HepG2 (cell line): ENCODE measurements at regions not wholly inside any gene's neighbourhood (a gene's known extent, or its start where the extent isn't known, plus 50 kb on each side); places are given as distances from the start of the nearest gene placed in this dataset.

Experiments used
- ATAC-seq: fragments of 200-7000 bp; cut with Tn5 transposase; 3 replicates; pipeline ENCODE4 v1.9.1; 2020; ENCODE audit warnings: mild to moderate bottlenecking, moderate library complexity
- BruUV-seq: library from RNA; stranded (reverse); fragments of 400-500 nt; replicated peaks from 2 replicates; lab custom pipeline; 2021; lab: Mats Ljungman, UMichigan
- CTCF ChIA-PET: fragments of 300-600 bp; formaldehyde crosslinking; extraction: SDS; loops from one replicate; lab custom pipeline; 2021; ENCODE audit warnings: low total read pairs, inconsistent platforms, low intra/inter-chr PET ratio; lab: Yijun Ruan, JAX
- POLR2A ChIA-PET: fragments of 350-600 bp; sonication (Branson Sonifier 250); formaldehyde crosslinking; loops from one replicate; lab custom pipeline; 2020; ENCODE audit warnings: antibody characterized with exemption, inconsistent platforms; lab: Yijun Ruan, JAX
- DNase-seq: peaks from one replicate; pipeline ENCODE4 v3.0.0-alpha.2; 2015; ENCODE audit warnings: low spot score
- FAIRE-seq: peaks from 3 replicates; lab custom pipeline; 2011; peaks lifted over from hg19 to GRCh38; lab: Jason Lieb, UNC
- H2AFZ ChIP-seq: one replicate; pipeline ENCODE4 v1.6.1; 2011; ENCODE audit warnings: low read length, inconsistent platforms
- H3K27ac ChIP-seq: fragments of 300-600 bp; 3 replicates; pipeline ENCODE4 v1.8.0; 2011; ENCODE audit warnings: mixed run types, mild to moderate bottlenecking, mixed read lengths, low read length, inconsistent platforms; ENCODE audit not compliant: insufficient read depth; ENCODE audit errors: extremely low read length
- H3K27me3 ChIP-seq, 2 experiments: fragments of 200-600 bp in 1 of 2; 2 replicates in 1 of 2; 3 replicates in 1 of 2; pipeline versions ENCODE4 v1.6.0 to v1.8.0; 2011; ENCODE audit warnings: low read length in 2 of 2, mild to moderate bottlenecking in 2 of 2, moderate library complexity in 2 of 2, inconsistent platforms in 1 of 2; ENCODE audit not compliant: insufficient read depth in 2 of 2, control insufficient read depth in 1 of 2
- H3K36me3 ChIP-seq, 2 experiments: fragments of 200-600 bp in 1 of 2; replicated peaks in 1 of 2; 2 replicates in 1 of 2; 3 replicates in 1 of 2; pipeline versions ENCODE4 v1.5.1 to v1.8.0; 2011; ENCODE audit warnings: low read length in 2 of 2, inconsistent platforms in 1 of 2; ENCODE audit not compliant: insufficient read depth in 2 of 2, control insufficient read depth in 1 of 2
- H3K4me1 ChIP-seq: 2 replicates; pipeline ENCODE4 v1.5.1; 2012; ENCODE audit warnings: low read length, inconsistent platforms; ENCODE audit not compliant: insufficient read depth
- H3K4me2 ChIP-seq: 2 replicates; pipeline ENCODE4 v1.6.0; 2011; ENCODE audit warnings: low read depth, low read length, inconsistent platforms
- H3K4me3 ChIP-seq, 3 experiments: fragments of 200-600 bp in 1 of 3; sonication (generic), shearing (Covaris generic) in 1 of 3; replicated peaks in 1 of 3; 2 replicates each; pipeline ENCODE4 v1.5.1; 2011 to 2016; ENCODE audit warnings: low read length in 3 of 3, inconsistent platforms in 2 of 3, low read depth in 2 of 3, mild to moderate bottlenecking in 2 of 3, control low read depth in 1 of 3, mixed read lengths in 1 of 3; ENCODE audit not compliant: insufficient read depth in 1 of 3
- H3K79me2 ChIP-seq: one replicate; pipeline ENCODE4 v1.6.1; 2011; ENCODE audit warnings: low read length, inconsistent platforms; ENCODE audit not compliant: insufficient read depth
- H3K9ac ChIP-seq: 2 replicates; pipeline ENCODE4 v1.6.0; 2011; ENCODE audit warnings: mild to moderate bottlenecking, low read depth, low read length, inconsistent platforms; ENCODE audit not compliant: insufficient read depth
- H3K9me3 ChIP-seq: 2 replicates; pipeline ENCODE4 v1.5.1; 2012; ENCODE audit warnings: mild to moderate bottlenecking, low read length
- H4K20me1 ChIP-seq: 2 replicates; pipeline ENCODE4 v1.6.0; 2011; ENCODE audit warnings: inconsistent platforms, mild to moderate bottlenecking, low read length, moderate library complexity; ENCODE audit not compliant: insufficient read depth
- CENPX ChIP-seq: sonication (generic); formaldehyde crosslinking; IDR thresholded peaks from 2 replicates; pipeline ENCODE4 v1.9.0; 2021; ENCODE audit warnings: mild to moderate bottlenecking, missing genetic modification reagents, moderate library complexity
- JDP2 ChIP-seq: sonication (generic); formaldehyde crosslinking; IDR thresholded peaks from 2 replicates; pipeline ENCODE4 v1.8.1; 2022; ENCODE audit warnings: missing genetic modification reagents, borderline replicate concordance
- MATR3 ChIP-seq: sonication (generic); formaldehyde crosslinking; IDR thresholded peaks from 2 replicates; pipeline ENCODE4 v1.4.0; 2020; ENCODE audit warnings: missing genetic modification reagents
- MED13 ChIP-seq: sonication (generic); formaldehyde crosslinking; IDR thresholded peaks from 2 replicates; pipeline ENCODE4 v1.5.0; 2020; ENCODE audit warnings: missing genetic modification reagents
- MIXL1 ChIP-seq: IDR thresholded peaks from 2 replicates; pipeline ENCODE4 v1.6.1; 2016
- POGZ ChIP-seq: sonication (generic); formaldehyde crosslinking; IDR thresholded peaks from 2 replicates; pipeline ENCODE4 v1.4.0; 2020; ENCODE audit warnings: mild to moderate bottlenecking, missing genetic modification reagents
- SALL1 ChIP-seq: sonication (generic); formaldehyde crosslinking; IDR thresholded peaks from 2 replicates; pipeline ENCODE4 v1.8.0; 2022; ENCODE audit warnings: mild to moderate bottlenecking, missing genetic modification reagents
- TOPORS ChIP-seq: sonication (generic); formaldehyde crosslinking; IDR thresholded peaks from 2 replicates; pipeline ENCODE4 v1.8.0; 2023; ENCODE audit warnings: mild to moderate bottlenecking, missing genetic modification reagents
- ZFX ChIP-seq: sonication (generic); formaldehyde crosslinking; IDR thresholded peaks from 2 replicates; pipeline ENCODE4 v1.4.0; 2020; ENCODE audit warnings: mild to moderate bottlenecking, low read depth, missing genetic modification reagents, moderate library complexity
- ZNF713 ChIP-seq: sonication (generic); formaldehyde crosslinking; IDR thresholded peaks from 2 replicates; pipeline ENCODE4 v1.4.0; 2020; ENCODE audit warnings: mild to moderate bottlenecking, missing genetic modification reagents
- ZNF788 ChIP-seq: sonication (generic); formaldehyde crosslinking; IDR thresholded peaks from 2 replicates; pipeline ENCODE4 v1.5.0; 2020; ENCODE audit warnings: mild to moderate bottlenecking, missing genetic modification reagents, borderline replicate concordance
- WGBS: methylation state at CpG from one replicate; pipeline ENCODE4 v1.1.6; 2017; ENCODE audit warnings: low lambda C conversion rate; 5-methylcytosine and 5-hydroxymethylcytosine counted together
- in situ Hi-C: cut with HindIII; loops from 2 replicates; pipeline ENCODE4 v1.10.0; 2017; ENCODE audit warnings: low pct_unique_long_range_greater_than_20kb; ENCODE audit not compliant: extremely low pct_ligation_motif_present
- intact Hi-C: fragments of 100-400 bp; cut with micrococcal nuclease; formaldehyde crosslinking; loops from one replicate; pipeline ENCODE4 v1.10.0; 2022; ENCODE audit not compliant: unreplicated experiment
- TF ChIP-seq, protein P1 (sequence below): sonication (generic); formaldehyde crosslinking; conservative IDR thresholded peaks from 2 replicates; pipeline ENCODE4 v1.8.0; 2022; ENCODE audit warnings: missing genetic modification reagents
- TF ChIP-seq, protein P2 (sequence below): sonication (generic); formaldehyde crosslinking; IDR thresholded peaks from 2 replicates; pipeline ENCODE4 v1.4.0; 2020; ENCODE audit warnings: missing genetic modification reagents

DNA sequence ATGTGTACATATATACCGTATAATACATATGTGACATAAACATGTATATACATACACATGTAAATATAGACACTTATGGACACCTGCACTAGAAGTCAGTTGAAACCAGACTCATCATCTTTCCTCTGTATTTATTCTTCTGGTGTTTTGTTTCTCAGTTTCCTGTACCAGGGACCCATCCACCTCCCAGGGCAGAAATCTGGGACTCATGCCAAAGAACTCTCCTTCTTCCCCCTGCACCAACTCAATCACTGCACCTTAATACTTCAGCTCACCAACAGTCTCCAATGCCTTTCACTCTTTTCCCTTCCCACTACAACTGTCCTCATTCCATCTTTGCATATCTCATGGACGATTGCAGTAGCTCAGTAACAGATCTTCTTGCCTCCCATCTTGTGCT, 428.0 kb downstream of the FBXO15 start:
- in situ Hi-C loops, result no loop called here
- no peak overlapping the region for H3K9ac ChIP-seq
- H3K4me3 ChIP-seq, result no peak overlapping the region
- intact Hi-C loops, result no loop called here
- no peak for ATAC-seq
- TF ChIP-seq SALL1 (no peak), CENPX (CRISPR knock-in tag) (no peak), MATR3 (CRISPR knock-in tag) (no peak), ZFX (CRISPR knock-in tag) (no peak), MED13 (CRISPR knock-in tag) (no peak), MIXL1 (CRISPR knock-in tag) (no peak), ZNF788 (CRISPR knock-in tag) (no peak), ZNF713 (no peak), POGZ (CRISPR knock-in tag) (no peak), JDP2 (CRISPR knock-in tag) (no peak), TOPORS (CRISPR knock-in tag) (no peak)
- TF ChIP-seq, protein P1, sequence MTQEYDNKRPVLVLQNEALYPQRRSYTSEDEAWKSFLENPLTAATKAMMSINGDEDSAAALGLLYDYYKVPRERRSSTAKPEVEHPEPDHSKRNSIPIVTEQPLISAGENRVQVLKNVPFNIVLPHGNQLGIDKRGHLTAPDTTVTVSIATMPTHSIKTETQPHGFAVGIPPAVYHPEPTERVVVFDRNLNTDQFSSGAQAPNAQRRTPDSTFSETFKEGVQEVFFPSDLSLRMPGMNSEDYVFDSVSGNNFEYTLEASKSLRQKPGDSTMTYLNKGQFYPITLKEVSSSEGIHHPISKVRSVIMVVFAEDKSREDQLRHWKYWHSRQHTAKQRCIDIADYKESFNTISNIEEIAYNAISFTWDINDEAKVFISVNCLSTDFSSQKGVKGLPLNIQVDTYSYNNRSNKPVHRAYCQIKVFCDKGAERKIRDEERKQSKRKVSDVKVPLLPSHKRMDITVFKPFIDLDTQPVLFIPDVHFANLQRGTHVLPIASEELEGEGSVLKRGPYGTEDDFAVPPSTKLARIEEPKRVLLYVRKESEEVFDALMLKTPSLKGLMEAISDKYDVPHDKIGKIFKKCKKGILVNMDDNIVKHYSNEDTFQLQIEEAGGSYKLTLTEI, result no peak
- TF ChIP-seq, protein P2, sequence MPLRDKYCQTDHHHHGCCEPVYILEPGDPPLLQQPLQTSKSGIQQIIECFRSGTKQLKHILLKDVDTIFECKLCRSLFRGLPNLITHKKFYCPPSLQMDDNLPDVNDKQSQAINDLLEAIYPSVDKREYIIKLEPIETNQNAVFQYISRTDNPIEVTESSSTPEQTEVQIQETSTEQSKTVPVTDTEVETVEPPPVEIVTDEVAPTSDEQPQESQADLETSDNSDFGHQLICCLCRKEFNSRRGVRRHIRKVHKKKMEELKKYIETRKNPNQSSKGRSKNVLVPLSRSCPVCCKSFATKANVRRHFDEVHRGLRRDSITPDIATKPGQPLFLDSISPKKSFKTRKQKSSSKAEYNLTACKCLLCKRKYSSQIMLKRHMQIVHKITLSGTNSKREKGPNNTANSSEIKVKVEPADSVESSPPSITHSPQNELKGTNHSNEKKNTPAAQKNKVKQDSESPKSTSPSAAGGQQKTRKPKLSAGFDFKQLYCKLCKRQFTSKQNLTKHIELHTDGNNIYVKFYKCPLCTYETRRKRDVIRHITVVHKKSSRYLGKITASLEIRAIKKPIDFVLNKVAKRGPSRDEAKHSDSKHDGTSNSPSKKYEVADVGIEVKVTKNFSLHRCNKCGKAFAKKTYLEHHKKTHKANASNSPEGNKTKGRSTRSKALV (CRISPR knock-in tag), result no peak
- TF ChIP-seq, all 625 proteins: peak for 0
- BruUV-seq, result no TSS peak
- no peaks in the 10 kb centered on the region for H3K9me3 ChIP-seq
- H3K27ac ChIP-seq, result no peak overlapping the region
- H4K20me1 ChIP-seq, result no peaks in the 10 kb centered on the region
- H3K4me2 ChIP-seq, result no peak overlapping the region
- H3K27me3 ChIP-seq, result no peaks in the 10 kb centered on the region
- no peaks in the 10 kb centered on the region for H3K36me3 ChIP-seq
- H3K79me2 ChIP-seq, result no peaks in the 10 kb centered on the region
- ChIA-PET POLR2A (no interaction called here), CTCF (no interaction called here)
- H3K4me1 ChIP-seq, result no peaks in the 10 kb centered on the region
- FAIRE-seq (no peak), DNase-seq (no peak)
- WGBS, result 1% methylated on average over 2 of the region's 2 CpGs
- no peak overlapping the region for H2AFZ ChIP-seq
